ENCODE measurements at regions not wholly inside any gene's neighbourhood (a gene's known extent, or its start where the extent isn't known, plus 50 kb on each side); places are given as distances from the start of the nearest gene placed in this dataset.
A peak's percentile ranks its signal among the peaks of the same experiment; 100 is the strongest.

- H3K9me3 Mint-ChIP-seq: no peaks in the 10 kb centered on the region
- TF ChIP-seq, protein P1, sequence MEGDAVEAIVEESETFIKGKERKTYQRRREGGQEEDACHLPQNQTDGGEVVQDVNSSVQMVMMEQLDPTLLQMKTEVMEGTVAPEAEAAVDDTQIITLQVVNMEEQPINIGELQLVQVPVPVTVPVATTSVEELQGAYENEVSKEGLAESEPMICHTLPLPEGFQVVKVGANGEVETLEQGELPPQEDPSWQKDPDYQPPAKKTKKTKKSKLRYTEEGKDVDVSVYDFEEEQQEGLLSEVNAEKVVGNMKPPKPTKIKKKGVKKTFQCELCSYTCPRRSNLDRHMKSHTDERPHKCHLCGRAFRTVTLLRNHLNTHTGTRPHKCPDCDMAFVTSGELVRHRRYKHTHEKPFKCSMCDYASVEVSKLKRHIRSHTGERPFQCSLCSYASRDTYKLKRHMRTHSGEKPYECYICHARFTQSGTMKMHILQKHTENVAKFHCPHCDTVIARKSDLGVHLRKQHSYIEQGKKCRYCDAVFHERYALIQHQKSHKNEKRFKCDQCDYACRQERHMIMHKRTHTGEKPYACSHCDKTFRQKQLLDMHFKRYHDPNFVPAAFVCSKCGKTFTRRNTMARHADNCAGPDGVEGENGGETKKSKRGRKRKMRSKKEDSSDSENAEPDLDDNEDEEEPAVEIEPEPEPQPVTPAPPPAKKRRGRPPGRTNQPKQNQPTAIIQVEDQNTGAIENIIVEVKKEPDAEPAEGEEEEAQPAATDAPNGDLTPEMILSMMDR (conservative IDR thresholded peaks at IDR 0.05): no peak
- H3K4me1 Mint-ChIP-seq: peaks cover 49% of the 10 kb centered on the region
- H3K27ac Mint-ChIP-seq (ENCODE audit: unreplicated experiment): no peak overlapping the region
- no peaks in the 10 kb centered on the region for H3K36me3 Mint-ChIP-seq (ENCODE audit: low read depth)
- H3K4me3 Mint-ChIP-seq: no peak overlapping the region
- peaks cover 4% of the 10 kb centered on the region for H3K27me3 Mint-ChIP-seq (ENCODE audit: low read depth)
- DNase-seq (ENCODE audit: low read depth, low spot score): no peak
These were observed 214.1 kb downstream of the SEC14L1 start for GRCh38 chr17:77354670-77355455.

- no peak for DNase-seq (ENCODE audit: low read depth, low spot score)
- Mint-ChIP-seq H3K36me3 (ENCODE audit: low read depth) (no peaks in the 10 kb centered on the region), H3K27me3 (ENCODE audit: low read depth) (peaks cover 4% of the 10 kb centered on the region), H3K27ac (ENCODE audit: unreplicated experiment) (no peak overlapping the region), H3K9me3 (no peaks in the 10 kb centered on the region), H3K4me1 (peaks cover 39% of the 10 kb centered on the region), H3K4me3 (no peak overlapping the region)
- TF ChIP-seq, protein P1 (conservative IDR thresholded peaks at IDR 0.05): no peak
These were observed 215.4 kb downstream of the SEC14L1 start for GRCh38 chr17:77356109-77356689.

GRCh38 chr17:77356690-77357201 is 216.0 kb downstream of the SEC14L1 start:
- DNase-seq (ENCODE audit: low read depth, low spot score): no peak

GRCh38 chr17:77358801-77359200 is 218.0 kb downstream of the SEC14L1 start:
- H3K27ac Mint-ChIP-seq (ENCODE audit: unreplicated experiment): no peak overlapping the region
- TF ChIP-seq, protein P1 (conservative IDR thresholded peaks at IDR 0.05): no peak
- no peak overlapping the region for H3K4me3 Mint-ChIP-seq
- no peak for DNase-seq (ENCODE audit: low read depth, low spot score)
- H3K4me1 Mint-ChIP-seq: peaks cover 38% of the 10 kb centered on the region
- H3K36me3 Mint-ChIP-seq (ENCODE audit: low read depth): no peaks in the 10 kb centered on the region
- H3K9me3 Mint-ChIP-seq: no peaks in the 10 kb centered on the region
- H3K27me3 Mint-ChIP-seq (ENCODE audit: low read depth): peaks cover 4% of the 10 kb centered on the region

More at GRCh38 chr17:77356690-77357201, 216.0 kb downstream of the SEC14L1 start:
- H3K27ac Mint-ChIP-seq (ENCODE audit: unreplicated experiment): no peak overlapping the region
- no peaks in the 10 kb centered on the region for H3K36me3 Mint-ChIP-seq (ENCODE audit: low read depth)
- peaks cover 4% of the 10 kb centered on the region for H3K27me3 Mint-ChIP-seq (ENCODE audit: low read depth)
- H3K4me3 Mint-ChIP-seq: peak overlapping the region; percentile 80
- TF ChIP-seq, protein P1 (conservative IDR thresholded peaks at IDR 0.05): no peak
- no peaks in the 10 kb centered on the region for H3K9me3 Mint-ChIP-seq
- peaks cover 33% of the 10 kb centered on the region for H3K4me1 Mint-ChIP-seq

DNA sequence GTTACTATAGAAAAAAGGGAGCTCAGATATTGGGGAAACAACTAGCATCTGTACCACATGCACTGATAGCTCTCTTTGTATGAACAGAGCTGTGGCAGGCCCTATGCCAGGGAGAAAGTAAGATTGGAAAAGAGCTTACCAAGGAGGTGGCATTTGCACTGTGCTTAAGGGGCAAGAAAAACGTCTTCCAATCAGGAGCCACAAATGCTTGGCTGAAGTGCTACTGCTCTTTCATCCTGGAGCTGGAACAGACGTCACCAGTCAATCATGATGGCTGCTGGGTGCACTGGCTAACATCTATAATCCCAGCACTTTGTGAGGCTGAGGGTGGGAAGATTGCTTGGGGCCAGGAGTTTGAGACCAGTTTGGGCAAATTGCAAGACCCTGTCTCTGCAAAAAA is 218.5 kb downstream of the SEC14L1 start:
- H3K4me3 Mint-ChIP-seq: peak overlapping the region; percentile 28
- H3K4me1 Mint-ChIP-seq: peaks cover 38% of the 10 kb centered on the region
- no peak for DNase-seq (ENCODE audit: low read depth, low spot score)
- H3K36me3 Mint-ChIP-seq (ENCODE audit: low read depth): no peaks in the 10 kb centered on the region
- H3K9me3 Mint-ChIP-seq: no peaks in the 10 kb centered on the region
- TF ChIP-seq, protein P1 (conservative IDR thresholded peaks at IDR 0.05): no peak
- H3K27ac Mint-ChIP-seq (ENCODE audit: unreplicated experiment): peak overlapping the region; percentile 69
- H3K27me3 Mint-ChIP-seq (ENCODE audit: low read depth): peaks cover 4% of the 10 kb centered on the region

Measured in neural crest cell (in vitro differentiated cells).